ENCODE measurements at regions not wholly inside any gene's neighbourhood (a gene's known extent, or its start where the extent isn't known, plus 50 kb on each side); places are given as distances from the start of the nearest gene placed in this dataset.
A peak's percentile ranks its signal among the peaks of the same experiment; 100 is the strongest.

DNA sequence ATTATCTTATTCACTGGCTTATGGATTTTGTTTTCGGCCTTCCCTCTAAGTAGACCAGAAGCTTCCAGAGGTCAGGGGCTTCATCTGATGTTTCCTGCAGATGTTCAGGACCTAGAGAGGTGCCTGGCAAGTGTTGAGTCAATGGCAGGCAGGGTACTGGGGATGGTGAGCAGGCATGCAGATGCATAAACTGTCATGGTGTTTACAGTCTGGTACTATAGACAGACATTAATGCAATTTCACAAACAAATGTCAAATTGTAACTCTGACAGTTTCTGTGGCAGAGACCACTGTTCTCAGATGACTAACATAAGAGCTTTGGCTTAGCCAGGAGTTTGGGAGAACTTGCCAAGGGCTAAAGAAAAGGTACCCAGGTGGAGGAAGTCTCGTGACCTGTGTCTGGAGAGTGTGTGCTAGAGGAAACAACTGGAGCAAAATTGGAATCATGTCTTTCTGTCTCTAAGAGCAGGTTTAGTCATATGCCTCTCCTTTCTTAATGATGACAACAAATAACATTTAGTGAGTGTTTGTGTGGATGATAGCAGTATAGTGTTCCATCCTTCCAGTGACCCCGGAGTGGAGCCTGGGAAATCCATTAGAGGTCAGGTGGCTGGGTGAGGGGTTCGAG is 53.7 kb upstream of the TRAK1 start:
- POLR2A ChIA-PET = interaction anchor here (1.2 to 2.6 kb wide), 4 partner anchors 9 to 50 kb away, joined by 3 to 13 read pairs (median 4); no protein-coding TSS in a partner anchor
- H3K4me2 ChIP-seq (ENCODE audit: low read length) = peak overlapping the region; percentile 48
- peak overlapping the region; percentile 12 for H3K4me3 ChIP-seq (ENCODE audit: low read depth, low read length, poor library complexity, severe bottlenecking)
- BruUV-seq (replicated peaks) = TSS peak; percentile 19
- peaks cover 20% of the 10 kb centered on the region; the same call in 1 of the 2 replicates for H4K20me1 ChIP-seq (ENCODE audit: insufficient read depth, low read length)
- DNase-seq (ENCODE audit: low spot score) = no peak
- CTCF ChIA-PET (ENCODE audit: unreplicated experiment) = no interaction called here
- H3K4me1 ChIP-seq (ENCODE audit: insufficient read depth, low read length, poor library complexity, severe bottlenecking) = peaks cover 71% of the 10 kb centered on the region
- H3K9me3 ChIP-seq (ENCODE audit: low read length) = peaks cover 8% of the 10 kb centered on the region; the same call in 1 of the 2 replicates
- H3K36me3 ChIP-seq (ENCODE audit: insufficient read depth, low read length) = peaks cover 70% of the 10 kb centered on the region
- H2AFZ ChIP-seq (ENCODE audit: low read length) = no peak overlapping the region
- no peaks in the 10 kb centered on the region for H3K9me2 ChIP-seq (ENCODE audit: insufficient read depth, low read length)
- intact Hi-C loops (cut with micrococcal nuclease; ENCODE audit: unreplicated experiment) = no loop called here
- TF ChIP-seq, protein P1, sequence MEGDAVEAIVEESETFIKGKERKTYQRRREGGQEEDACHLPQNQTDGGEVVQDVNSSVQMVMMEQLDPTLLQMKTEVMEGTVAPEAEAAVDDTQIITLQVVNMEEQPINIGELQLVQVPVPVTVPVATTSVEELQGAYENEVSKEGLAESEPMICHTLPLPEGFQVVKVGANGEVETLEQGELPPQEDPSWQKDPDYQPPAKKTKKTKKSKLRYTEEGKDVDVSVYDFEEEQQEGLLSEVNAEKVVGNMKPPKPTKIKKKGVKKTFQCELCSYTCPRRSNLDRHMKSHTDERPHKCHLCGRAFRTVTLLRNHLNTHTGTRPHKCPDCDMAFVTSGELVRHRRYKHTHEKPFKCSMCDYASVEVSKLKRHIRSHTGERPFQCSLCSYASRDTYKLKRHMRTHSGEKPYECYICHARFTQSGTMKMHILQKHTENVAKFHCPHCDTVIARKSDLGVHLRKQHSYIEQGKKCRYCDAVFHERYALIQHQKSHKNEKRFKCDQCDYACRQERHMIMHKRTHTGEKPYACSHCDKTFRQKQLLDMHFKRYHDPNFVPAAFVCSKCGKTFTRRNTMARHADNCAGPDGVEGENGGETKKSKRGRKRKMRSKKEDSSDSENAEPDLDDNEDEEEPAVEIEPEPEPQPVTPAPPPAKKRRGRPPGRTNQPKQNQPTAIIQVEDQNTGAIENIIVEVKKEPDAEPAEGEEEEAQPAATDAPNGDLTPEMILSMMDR (conservative IDR thresholded peaks at IDR 0.05; ENCODE audit: low read length) = no peak
- no peak for TF ChIP-seq EZH2phosphoT487 (IDR thresholded peaks at IDR 0.05; ENCODE audit: borderline replicate concordance, low read depth, low read length)
- H3K79me2 ChIP-seq (ENCODE audit: insufficient read depth, low read depth, low read length) = peaks cover 100% of the 10 kb centered on the region
- H3K27ac ChIP-seq (ENCODE audit: low read depth, low read length, poor library complexity, severe bottlenecking) = peak overlapping the region; percentile 38

DNA sequence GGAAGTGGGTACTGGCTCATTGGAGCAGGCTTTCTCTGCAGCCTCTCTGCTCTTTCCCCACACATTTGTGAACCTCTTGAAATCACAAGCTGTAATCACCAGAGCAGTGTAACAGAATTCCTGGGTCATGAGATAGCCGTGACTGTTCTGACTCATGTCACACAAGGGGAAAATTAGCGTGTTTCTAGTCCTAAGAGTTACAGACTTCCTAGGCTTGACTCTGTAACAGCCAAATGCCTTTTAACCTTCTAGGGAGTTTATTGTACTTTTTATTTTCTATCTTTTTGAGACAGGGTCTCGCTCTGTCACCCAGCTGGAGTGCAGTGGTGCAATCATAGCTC is 54.7 kb upstream of the TRAK1 start:
- intact Hi-C loops (cut with micrococcal nuclease; ENCODE audit: unreplicated experiment) = no loop called here

More for the DNA sequence above, 54.7 kb upstream of the TRAK1 start:
- Histone ChIP-seq H3K9me3 (ENCODE audit: low read length) (peaks cover 8% of the 10 kb centered on the region; the same call in 1 of the 2 replicates), H3K9me2 (ENCODE audit: insufficient read depth, low read length) (no peaks in the 10 kb centered on the region), H3K4me3 (ENCODE audit: low read depth, low read length, poor library complexity, severe bottlenecking) (no peak overlapping the region), H4K20me1 (ENCODE audit: insufficient read depth, low read length) (peaks cover 20% of the 10 kb centered on the region; the same call in 1 of the 2 replicates), H3K4me2 (ENCODE audit: low read length) (peak overlapping the region; percentile 49), H3K4me1 (ENCODE audit: insufficient read depth, low read length, poor library complexity, severe bottlenecking) (peaks cover 69% of the 10 kb centered on the region), H2AFZ (ENCODE audit: low read length) (no peak overlapping the region), H3K36me3 (ENCODE audit: insufficient read depth, low read length) (peaks cover 68% of the 10 kb centered on the region), H3K27ac (ENCODE audit: low read depth, low read length, poor library complexity, severe bottlenecking) (peak overlapping the region; percentile 44), H3K79me2 (ENCODE audit: insufficient read depth, low read depth, low read length) (peaks cover 100% of the 10 kb centered on the region)
- TF ChIP-seq, protein P1 (conservative IDR thresholded peaks at IDR 0.05; ENCODE audit: low read length) = no peak
- TF ChIP-seq EZH2phosphoT487 (IDR thresholded peaks at IDR 0.05; ENCODE audit: borderline replicate concordance, low read depth, low read length) = no peak
- ChIA-PET POLR2A (interaction anchor here (0.6 to 2.9 kb wide), 9 partner anchors 10 to 83 kb away, joined by 3 to 16 read pairs (median 4); no protein-coding TSS in a partner anchor), CTCF (ENCODE audit: unreplicated experiment) (no interaction called here)
- DNase-seq (ENCODE audit: low spot score) = no peak
- BruUV-seq (replicated peaks) = no TSS peak
